SK-N-SH (cell line): ENCODE measurements at regions not wholly inside any gene's neighbourhood (a gene's known extent, or its start where the extent isn't known, plus 50 kb on each side); places are given as distances from the start of the nearest gene placed in this dataset.

Experiments
- CTCF ChIA-PET: fragments of 300-600, 350-600 bp; formaldehyde crosslinking; extraction: SDS; loops from one replicate; lab custom pipeline; 2021; lab: Yijun Ruan, JAX
- POLR2A ChIA-PET: fragments of 350-600 bp; sonication (Branson Sonifier 250); formaldehyde crosslinking; extraction: SDS; loops from one replicate; lab custom pipeline; 2020; ENCODE audit warnings: antibody characterized with exemption, inconsistent platforms; lab: Yijun Ruan, JAX
- DNase-seq: peaks from one replicate; pipeline ENCODE4 v3.0.0; 2012
- H2AFZ ChIP-seq: fragments of 200-600 bp; sonication (generic); 2 replicates; pipeline ENCODE4 v1.8.1; 2016; ENCODE audit warnings: antibody characterized with exemption, mild to moderate bottlenecking, low read depth
- H3F3A ChIP-seq: fragments of 200-600 bp; sonication (generic); replicated peaks from 2 replicates; pipeline ENCODE3; 2016; ENCODE audit warnings: antibody characterized with exemption, mild to moderate bottlenecking; ENCODE audit not compliant: insufficient read depth
- H3K27ac ChIP-seq, 2 experiments: fragments of 200-500 bp in 1 of 2; fragments of 200-600 bp in 1 of 2; sonication (Bioruptor generic) in 1 of 2; sonication (generic), shearing (Covaris generic) in 1 of 2; 2 replicates each; pipeline versions ENCODE4 v1.5.1 to v1.6.1; 2014 to 2016; ENCODE audit warnings: low read depth in 2 of 2, inconsistent platforms in 1 of 2, low read length in 1 of 2, mild to moderate bottlenecking in 1 of 2, mixed read lengths in 1 of 2
- H3K27me3 ChIP-seq: fragments of 200-600 bp; sonication (generic), shearing (Covaris generic); 2 replicates; pipeline ENCODE4 v1.6.1; 2016; ENCODE audit warnings: mixed run types; ENCODE audit not compliant: insufficient read depth
- H3K36me3 ChIP-seq, 2 experiments: fragments of 200-500 bp in 1 of 2; fragments of 200-600 bp in 1 of 2; sonication (Bioruptor generic) in 1 of 2; sonication (generic) in 1 of 2; replicated peaks in 1 of 2; 2 replicates each; pipeline versions ENCODE3 to v1.5.1; 2014 to 2016; ENCODE audit warnings: low read length in 1 of 2, mild to moderate bottlenecking in 1 of 2; ENCODE audit not compliant: insufficient read depth in 2 of 2, control insufficient read depth in 1 of 2
- H3K4me1 ChIP-seq, 2 experiments: fragments of 200-500 bp in 1 of 2; fragments of 200-600 bp in 1 of 2; sonication (Bioruptor generic) in 1 of 2; sonication (generic), shearing (Covaris generic) in 1 of 2; 2 replicates each; pipeline versions ENCODE4 v1.5.1 to v1.6.1; 2014 to 2016; ENCODE audit warnings: low read depth in 1 of 2, low read length in 1 of 2, mixed run types in 1 of 2; ENCODE audit not compliant: insufficient read depth in 2 of 2, control insufficient read depth in 1 of 2
- H3K4me2 ChIP-seq: fragments of 200-600 bp; sonication (generic), shearing (Covaris generic); 2 replicates; pipeline ENCODE4 v1.6.1; 2017; ENCODE audit warnings: mixed run types
- H3K4me3 ChIP-seq, 2 experiments: fragments of 200-500 bp in 1 of 2; fragments of 200-600 bp in 1 of 2; sonication (Bioruptor generic) in 1 of 2; sonication (generic), shearing (Covaris generic) in 1 of 2; 2 replicates each; pipeline versions ENCODE4 v1.5.1 to v1.8.1; 2014 to 2016; ENCODE audit warnings: low read depth in 2 of 2, inconsistent platforms in 1 of 2, low read length in 1 of 2, mild to moderate bottlenecking in 1 of 2, mixed read lengths in 1 of 2, moderate library complexity in 1 of 2
- H3K79me2 ChIP-seq: fragments of 200-600 bp; sonication (generic); 2 replicates; pipeline ENCODE4 v1.8.1; 2017; ENCODE audit warnings: mild to moderate bottlenecking; ENCODE audit not compliant: insufficient read depth
- H3K9ac ChIP-seq: fragments of 200-600 bp; sonication (generic); 2 replicates; pipeline ENCODE4 v1.6.1; 2017; ENCODE audit warnings: mixed run types
- H3K9me2 ChIP-seq: fragments of 200-600 bp; sonication (generic); 2 replicates; pipeline ENCODE4 v1.6.1; 2017; ENCODE audit warnings: mixed run types
- H3K9me3 ChIP-seq: fragments of 200-600 bp; sonication (generic); 2 replicates; pipeline ENCODE4 v1.6.1; 2017; ENCODE audit warnings: mixed run types, mild to moderate bottlenecking, moderate library complexity
- H4K20me1 ChIP-seq: fragments of 200-600 bp; sonication (generic); 2 replicates; pipeline ENCODE4 v1.6.1; 2017; ENCODE audit warnings: mild to moderate bottlenecking, mixed run types; ENCODE audit not compliant: insufficient read depth
- CHD2 ChIP-seq: fragments of 150-350 bp; IDR thresholded peaks from 2 replicates; pipeline ENCODE4 v1.6.1; 2018; ENCODE audit warnings: low read length; ENCODE audit not compliant: partially characterized antibody
- ELF1 ChIP-seq: IDR thresholded peaks from 2 replicates; pipeline ENCODE4 v1.4.0; 2012
- EP300 ChIP-seq, 2 experiments: IDR thresholded peaks; 2 replicates each; pipeline versions ENCODE4 v1.4.0 to v1.6.1; 2012; ENCODE audit warnings: borderline replicate concordance in 1 of 2, low read depth in 1 of 2, low read length in 1 of 2
- EZH2phosphoT487 ChIP-seq: fragments of 200-600 bp; sonication (generic); IDR thresholded peaks from 2 replicates; pipeline ENCODE4 v1.6.1; 2017; ENCODE audit warnings: low read depth, mixed run types, mild to moderate bottlenecking, antibody characterized with exemption, moderate library complexity, borderline replicate concordance
- GABPA ChIP-seq: IDR thresholded peaks from 2 replicates; pipeline ENCODE4 v1.4.0; 2012; ENCODE audit warnings: low read depth, mild to moderate bottlenecking
- NRF1 ChIP-seq: IDR thresholded peaks from 2 replicates; pipeline ENCODE4 v1.6.1; 2012; ENCODE audit warnings: low read depth, mild to moderate bottlenecking, low read length
- RAD21 ChIP-seq: IDR thresholded peaks from 2 replicates; pipeline ENCODE4 v1.6.1; 2012; ENCODE audit warnings: mild to moderate bottlenecking, low read length
- REST ChIP-seq: IDR thresholded peaks from 2 replicates; pipeline ENCODE4 v1.6.1; 2012; ENCODE audit warnings: mild to moderate bottlenecking, low read depth, low read length, moderate library complexity
- RFX5 ChIP-seq: IDR thresholded peaks from 2 replicates; pipeline ENCODE4 v1.6.1; 2012; ENCODE audit warnings: mild to moderate bottlenecking, improper control_type of control experiment, low read length
- TCF12 ChIP-seq: IDR thresholded peaks from 2 replicates; pipeline ENCODE4 v1.4.0; 2012
- TEAD4 ChIP-seq: IDR thresholded peaks from 2 replicates; pipeline ENCODE4 v1.4.0; 2012; ENCODE audit warnings: mild to moderate bottlenecking, borderline replicate concordance; ENCODE audit not compliant: insufficient read depth
- WGBS: methylation state at CpG from one replicate; pipeline ENCODE4 v1.1.6; 2017; ENCODE audit warnings: low lambda C conversion rate; 5-methylcytosine and 5-hydroxymethylcytosine counted together
- TF ChIP-seq, protein P1 (sequence below): fragments of 150-350 bp; IDR thresholded peaks from 2 replicates; pipeline ENCODE4 v1.6.1; 2017; ENCODE audit warnings: antibody characterized with exemption, low read length, low read depth, borderline replicate concordance
- TF ChIP-seq, protein P2 (sequence below): IDR thresholded peaks from 2 replicates; pipeline ENCODE4 v1.4.0; 2012; ENCODE audit warnings: low read depth, borderline replicate concordance
- TF ChIP-seq, protein P3 (sequence below): IDR thresholded peaks from 2 replicates; pipeline ENCODE4; 2012

DNA sequence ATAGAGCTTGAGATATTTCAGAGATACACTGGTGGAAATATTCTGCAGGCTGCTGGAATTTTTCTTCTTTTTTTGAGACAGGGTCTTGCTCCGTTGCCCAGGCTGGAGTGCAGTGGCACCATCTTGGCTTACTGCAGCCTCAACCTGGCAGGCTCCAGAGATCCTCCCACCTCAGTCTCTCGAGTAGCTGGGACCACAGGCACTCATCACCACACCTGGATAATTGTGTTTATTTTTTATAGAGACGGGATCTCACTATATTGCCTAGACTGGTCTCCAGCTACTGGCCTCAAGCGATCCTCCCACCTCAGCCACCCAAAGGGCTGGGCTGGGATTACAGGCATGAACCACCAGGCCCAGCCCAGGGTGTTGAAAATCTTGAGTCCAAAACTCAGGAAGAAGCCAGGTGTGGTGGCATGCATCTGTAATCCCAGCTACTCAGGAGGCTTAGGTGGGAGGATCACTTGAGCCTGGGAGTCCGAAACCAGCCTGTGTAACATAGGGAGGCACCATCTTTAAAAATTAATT is 55.7 kb upstream of the FOXK1 start (continued):
- TF ChIP-seq ELF1 (no peak), EZH2phosphoT487 (no peak), EP300 (IDR thresholded peaks at IDR 0.05; ENCODE audit: borderline replicate concordance in 1 of 2, low read depth in 1 of 2, low read length in 1 of 2) (no peak), REST (no peak), RFX5 (no peak), NRF1 (no peak), TEAD4 (no peak), RAD21 (no peak)
- TF ChIP-seq, protein P1, sequence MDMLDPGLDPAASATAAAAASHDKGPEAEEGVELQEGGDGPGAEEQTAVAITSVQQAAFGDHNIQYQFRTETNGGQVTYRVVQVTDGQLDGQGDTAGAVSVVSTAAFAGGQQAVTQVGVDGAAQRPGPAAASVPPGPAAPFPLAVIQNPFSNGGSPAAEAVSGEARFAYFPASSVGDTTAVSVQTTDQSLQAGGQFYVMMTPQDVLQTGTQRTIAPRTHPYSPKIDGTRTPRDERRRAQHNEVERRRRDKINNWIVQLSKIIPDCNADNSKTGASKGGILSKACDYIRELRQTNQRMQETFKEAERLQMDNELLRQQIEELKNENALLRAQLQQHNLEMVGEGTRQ: no peak
- TF ChIP-seq, protein P2, sequence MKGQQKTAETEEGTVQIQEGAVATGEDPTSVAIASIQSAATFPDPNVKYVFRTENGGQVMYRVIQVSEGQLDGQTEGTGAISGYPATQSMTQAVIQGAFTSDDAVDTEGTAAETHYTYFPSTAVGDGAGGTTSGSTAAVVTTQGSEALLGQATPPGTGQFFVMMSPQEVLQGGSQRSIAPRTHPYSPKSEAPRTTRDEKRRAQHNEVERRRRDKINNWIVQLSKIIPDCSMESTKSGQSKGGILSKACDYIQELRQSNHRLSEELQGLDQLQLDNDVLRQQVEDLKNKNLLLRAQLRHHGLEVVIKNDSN: no peak

DNA sequence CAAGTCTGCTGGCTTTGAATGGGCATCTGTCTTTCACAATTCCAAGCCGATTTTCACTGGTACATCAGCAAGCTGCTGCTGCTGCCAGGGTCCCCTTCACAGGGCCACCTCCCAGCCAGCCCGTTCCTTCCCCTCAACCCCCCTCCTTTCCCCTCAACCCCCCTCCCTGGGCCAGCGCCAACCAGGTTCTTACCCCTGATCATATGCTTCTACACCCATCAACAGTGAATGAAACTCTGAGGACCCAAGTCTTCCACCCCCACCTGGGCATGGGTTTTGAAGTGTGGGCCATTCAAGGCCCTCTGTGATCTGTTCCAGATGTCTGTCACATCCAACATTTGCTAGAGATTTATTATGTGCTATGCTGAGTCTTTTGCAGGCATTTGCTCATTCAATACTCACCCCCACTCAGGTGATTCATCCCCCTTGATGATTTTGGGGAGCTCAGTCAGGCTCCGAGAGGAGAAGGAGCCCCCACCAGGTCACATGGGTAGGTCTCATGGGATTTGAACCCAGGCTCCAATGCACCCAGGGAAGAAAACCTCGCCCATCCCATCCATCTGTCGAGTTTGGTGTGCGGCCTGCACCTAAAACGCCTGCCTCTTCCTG is 52.7 kb upstream of the FOXK1 start:
- Histone ChIP-seq H3F3A (no peaks in the 10 kb centered on the region), H3K4me3 (no peak overlapping the region), H3K4me1 (peaks cover 0 to 5% of the 10 kb centered on the region in 2 experiments; a peak in 1 of 4 replicates), H3K9ac (no peak overlapping the region), H3K4me2 (no peak overlapping the region), H3K36me3 (no peaks in the 10 kb centered on the region), H3K9me3 (no peaks in the 10 kb centered on the region), H3K9me2 (no peaks in the 10 kb centered on the region), H3K27ac (no peak overlapping the region), H2AFZ (no peak overlapping the region), H3K27me3 (no peaks in the 10 kb centered on the region), H4K20me1 (no peaks in the 10 kb centered on the region), H3K79me2 (no peaks in the 10 kb centered on the region)
- POLR2A ChIA-PET: no interaction called here
- CTCF ChIA-PET: interaction anchor here (1.2 to 4.3 kb wide), 2 partner anchors 21 kb away, joined by 3 to 44 read pairs; no protein-coding TSS in a partner anchor
- WGBS: 49% methylated on average over 8 of the region's 8 CpGs
- TF ChIP-seq CHD2 (no peak), EZH2phosphoT487 (no peak), GABPA (no peak), RFX5 (no peak), TCF12 (peak; percentile 7; the same call in 1 of the 2 replicates)
- TF ChIP-seq, protein P3, sequence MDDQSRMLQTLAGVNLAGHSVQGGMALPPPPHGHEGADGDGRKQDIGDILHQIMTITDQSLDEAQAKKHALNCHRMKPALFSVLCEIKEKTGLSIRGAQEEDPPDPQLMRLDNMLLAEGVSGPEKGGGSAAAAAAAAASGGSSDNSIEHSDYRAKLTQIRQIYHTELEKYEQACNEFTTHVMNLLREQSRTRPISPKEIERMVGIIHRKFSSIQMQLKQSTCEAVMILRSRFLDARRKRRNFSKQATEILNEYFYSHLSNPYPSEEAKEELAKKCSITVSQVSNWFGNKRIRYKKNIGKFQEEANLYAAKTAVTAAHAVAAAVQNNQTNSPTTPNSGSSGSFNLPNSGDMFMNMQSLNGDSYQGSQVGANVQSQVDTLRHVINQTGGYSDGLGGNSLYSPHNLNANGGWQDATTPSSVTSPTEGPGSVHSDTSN: 0 out of 2 replicates have a peak, but pooled peaks have one; percentile 16
- DNase-seq: peak; percentile 53
